H4 (cell line): ENCODE measurements at regions not wholly inside any gene's neighbourhood (a gene's known extent, or its start where the extent isn't known, plus 50 kb on each side); places are given as distances from the start of the nearest gene placed in this dataset.
"Not testable (repeated sequence)": the region's sequence is repeated elsewhere in the genome, so short reads cannot be mapped to it uniquely, and the experiment has no call there.

Experiments
- DNase-seq: peaks from one replicate; pipeline ENCODE4 v3.0.0-alpha.2; 2015; ENCODE audit warnings: low spot score

GRCh38 chr4:164579270-164579942, 174.5 kb upstream of the SMIM31 start:
- no peak for DNase-seq

- DNase-seq: no peak
Observed at GRCh38 chr4:164591666-164592065, 162.3 kb upstream of the SMIM31 start.

- no peak for DNase-seq
Observed at GRCh38 chr4:164595751-164596150, 158.2 kb upstream of the SMIM31 start.

GRCh38 chr4:164596318-164596878, 157.5 kb upstream of the SMIM31 start:
- DNase-seq: no peak

- no peak for DNase-seq
Observed at GRCh38 chr4:164596927-164597326, 157.0 kb upstream of the SMIM31 start.

- no peak for DNase-seq
Observed at GRCh38 chr4:164601653-164602052, 152.3 kb upstream of the SMIM31 start.

- not testable (repeated sequence) for DNase-seq
Observed at GRCh38 chr4:164605791-164606190, 148.1 kb upstream of the SMIM31 start.

- DNase-seq: no peak
Observed at GRCh38 chr4:164606478-164606877, 147.5 kb upstream of the SMIM31 start.

GRCh38 chr4:164613256-164613655, 140.7 kb upstream of the SMIM31 start:
- DNase-seq: no peak

- DNase-seq: no peak
Observed at GRCh38 chr4:164613792-164614191, 140.1 kb upstream of the SMIM31 start.

- DNase-seq: no peak
Observed at GRCh38 chr4:164614329-164614728, 139.6 kb upstream of the SMIM31 start.

GRCh38 chr4:164614999-164615398, 138.9 kb upstream of the SMIM31 start:
- no peak for DNase-seq

GRCh38 chr4:164615964-164616363, 138.0 kb upstream of the SMIM31 start:
- DNase-seq: no peak

GRCh38 chr4:164616961-164617360, 137.0 kb upstream of the SMIM31 start:
- DNase-seq: no peak

GRCh38 chr4:164617426-164617825, 136.5 kb upstream of the SMIM31 start:
- DNase-seq: no peak

GRCh38 chr4:164617911-164618310, 136.0 kb upstream of the SMIM31 start:
- no peak for DNase-seq

GRCh38 chr4:164621886-164622521, 131.9 kb upstream of the SMIM31 start:
- DNase-seq: no peak

- DNase-seq: no peak
Observed at GRCh38 chr4:164623099-164623498, 130.8 kb upstream of the SMIM31 start.

- DNase-seq: no peak
Observed at GRCh38 chr4:164639001-164639400, 114.9 kb upstream of the SMIM31 start.

- DNase-seq: peak; percentile 5
Observed at GRCh38 chr4:164648151-164648848, 105.6 kb upstream of the SMIM31 start.

- no peak for DNase-seq
Observed at GRCh38 chr4:164648849-164649212, 105.1 kb upstream of the SMIM31 start.

- DNase-seq: no peak
Observed at GRCh38 chr4:164659765-164660164, 94.2 kb upstream of the SMIM31 start.

GRCh38 chr4:164676152-164676551, 77.8 kb upstream of the SMIM31 start:
- DNase-seq: not testable (repeated sequence)
